Progenitor cell of endocrine pancreas (in vitro differentiated cells): ENCODE measurements at regions not wholly inside any gene's neighbourhood (a gene's known extent, or its start where the extent isn't known, plus 50 kb on each side); places are given as distances from the start of the nearest gene placed in this dataset.

Source experiments
- DNase-seq: peaks from one replicate; pipeline ENCODE4 v3.0.0; 2021; ENCODE audit warnings: low spot score; ENCODE audit not compliant: unreplicated experiment
- H3K27ac Mint-ChIP-seq: 2 replicates; pipeline ENCODE4 v1.8.0; 2021; ENCODE audit warnings: mild to moderate bottlenecking, moderate library complexity, mixed read lengths
- H3K27me3 Mint-ChIP-seq: 2 replicates; pipeline ENCODE4 v1.8.0; 2021; ENCODE audit warnings: mixed read lengths
- H3K36me3 Mint-ChIP-seq: 2 replicates; pipeline ENCODE4 v1.8.0; 2022; ENCODE audit warnings: mixed read lengths; ENCODE audit not compliant: insufficient read depth
- H3K4me1 Mint-ChIP-seq: 2 replicates; pipeline ENCODE4 v1.8.0; 2021; ENCODE audit warnings: low read depth, mixed read lengths
- H3K4me3 Mint-ChIP-seq: 2 replicates; pipeline ENCODE4 v1.8.0; 2021; ENCODE audit warnings: low read depth, mild to moderate bottlenecking, moderate library complexity, mixed read lengths
- H3K9me3 Mint-ChIP-seq: 2 replicates; pipeline ENCODE4 v1.8.0; 2021; ENCODE audit warnings: low read depth, mixed read lengths
- CTCF ChIP-seq: fragments of 200-600 bp; sonication (generic); IDR thresholded peaks from one replicate; pipeline ENCODE4 v1.5.0; 2021; ENCODE audit warnings: antibody characterized with exemption, mild to moderate bottlenecking; ENCODE audit not compliant: unreplicated experiment

GRCh38 chr5:56326116-56326515, 93.0 kb upstream of the ANKRD55 start:
- no peaks in the 10 kb centered on the region for H3K36me3 Mint-ChIP-seq
- DNase-seq: no peak
- H3K9me3 Mint-ChIP-seq: no peaks in the 10 kb centered on the region
- H3K27ac Mint-ChIP-seq: no peak overlapping the region
- H3K27me3 Mint-ChIP-seq: peaks cover 63% of the 10 kb centered on the region
- peaks cover 9% of the 10 kb centered on the region for H3K4me1 Mint-ChIP-seq
- no peak overlapping the region for H3K4me3 Mint-ChIP-seq
- TF ChIP-seq CTCF: no peak

GRCh38 chr5:56325039-56325438, 91.9 kb upstream of the ANKRD55 start:
- Mint-ChIP-seq H3K36me3 (no peaks in the 10 kb centered on the region), H3K27me3 (peaks cover 66% of the 10 kb centered on the region), H3K4me1 (peaks cover 8% of the 10 kb centered on the region), H3K9me3 (no peaks in the 10 kb centered on the region), H3K4me3 (no peak overlapping the region), H3K27ac (no peak overlapping the region)
- DNase-seq: no peak
- TF ChIP-seq CTCF: no peak

- Mint-ChIP-seq H3K4me3 (no peak overlapping the region), H3K27ac (no peak overlapping the region), H3K9me3 (no peaks in the 10 kb centered on the region)
Measured at GRCh38 chr5:56323505-56323904, 90.4 kb upstream of the ANKRD55 start.

GRCh38 chr5:56322592-56322991, 89.5 kb upstream of the ANKRD55 start:
- H3K9me3 Mint-ChIP-seq: no peaks in the 10 kb centered on the region
- H3K27ac Mint-ChIP-seq: no peak overlapping the region
- no peak for DNase-seq
- no peak for TF ChIP-seq CTCF
- H3K4me1 Mint-ChIP-seq: peaks cover 6% of the 10 kb centered on the region
- peaks cover 62% of the 10 kb centered on the region for H3K27me3 Mint-ChIP-seq
- no peak overlapping the region for H3K4me3 Mint-ChIP-seq
- no peaks in the 10 kb centered on the region for H3K36me3 Mint-ChIP-seq

More at GRCh38 chr5:56323505-56323904, 90.4 kb upstream of the ANKRD55 start:
- DNase-seq: no peak
- peaks cover 68% of the 10 kb centered on the region for H3K27me3 Mint-ChIP-seq
- H3K36me3 Mint-ChIP-seq: no peaks in the 10 kb centered on the region
- no peak for TF ChIP-seq CTCF
- H3K4me1 Mint-ChIP-seq: peaks cover 6% of the 10 kb centered on the region

GRCh38 chr5:56321236-56321881, 88.2 kb upstream of the ANKRD55 start:
- Mint-ChIP-seq H3K4me3 (no peak overlapping the region), H3K27me3 (peaks cover 52% of the 10 kb centered on the region), H3K9me3 (no peaks in the 10 kb centered on the region), H3K36me3 (no peaks in the 10 kb centered on the region), H3K4me1 (peaks cover 6% of the 10 kb centered on the region), H3K27ac (no peak overlapping the region)
- DNase-seq: no peak
- no peak for TF ChIP-seq CTCF
